AG10803 (cell line): ENCODE measurements at regions not wholly inside any gene's neighbourhood (a gene's known extent, or its start where the extent isn't known, plus 50 kb on each side); places are given as distances from the start of the nearest gene placed in this dataset.

Experiments
- DNase-seq: peaks from one replicate; pipeline ENCODE4 v3.0.0; 2010; ENCODE audit warnings: low read depth
- H3K4me3 ChIP-seq: 2 replicates; pipeline ENCODE4 v1.5.1; 2011; ENCODE audit warnings: mild to moderate bottlenecking, low read length, control low read depth
- TF ChIP-seq, protein P1 (sequence below): conservative IDR thresholded peaks from 2 replicates; pipeline ENCODE4 v1.5.1; 2011; ENCODE audit warnings: mild to moderate bottlenecking, low read length, control low read depth, inconsistent platforms

DNA sequence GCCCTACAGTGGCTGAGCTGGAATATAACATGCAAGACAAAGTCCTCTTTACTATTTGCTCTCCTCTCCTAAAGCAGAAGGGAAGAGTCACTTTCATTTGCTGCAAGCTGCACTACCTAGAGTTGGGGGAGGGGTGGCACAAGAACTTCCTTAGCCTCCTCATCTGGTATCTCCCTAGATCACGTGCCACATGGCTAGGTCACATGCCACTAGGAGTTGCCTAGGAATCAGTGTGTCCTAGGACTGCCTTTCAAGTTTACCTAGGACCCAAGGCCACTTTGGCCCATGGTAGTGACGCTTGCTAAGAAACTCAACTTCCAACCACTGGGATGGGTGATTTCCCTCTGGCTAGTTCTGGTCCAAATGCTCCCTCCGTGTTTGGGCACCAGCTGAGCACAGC, 625.2 kb downstream of the DIAPH3 start:
- H3K4me3 ChIP-seq: no peak overlapping the region
- TF ChIP-seq, protein P1, sequence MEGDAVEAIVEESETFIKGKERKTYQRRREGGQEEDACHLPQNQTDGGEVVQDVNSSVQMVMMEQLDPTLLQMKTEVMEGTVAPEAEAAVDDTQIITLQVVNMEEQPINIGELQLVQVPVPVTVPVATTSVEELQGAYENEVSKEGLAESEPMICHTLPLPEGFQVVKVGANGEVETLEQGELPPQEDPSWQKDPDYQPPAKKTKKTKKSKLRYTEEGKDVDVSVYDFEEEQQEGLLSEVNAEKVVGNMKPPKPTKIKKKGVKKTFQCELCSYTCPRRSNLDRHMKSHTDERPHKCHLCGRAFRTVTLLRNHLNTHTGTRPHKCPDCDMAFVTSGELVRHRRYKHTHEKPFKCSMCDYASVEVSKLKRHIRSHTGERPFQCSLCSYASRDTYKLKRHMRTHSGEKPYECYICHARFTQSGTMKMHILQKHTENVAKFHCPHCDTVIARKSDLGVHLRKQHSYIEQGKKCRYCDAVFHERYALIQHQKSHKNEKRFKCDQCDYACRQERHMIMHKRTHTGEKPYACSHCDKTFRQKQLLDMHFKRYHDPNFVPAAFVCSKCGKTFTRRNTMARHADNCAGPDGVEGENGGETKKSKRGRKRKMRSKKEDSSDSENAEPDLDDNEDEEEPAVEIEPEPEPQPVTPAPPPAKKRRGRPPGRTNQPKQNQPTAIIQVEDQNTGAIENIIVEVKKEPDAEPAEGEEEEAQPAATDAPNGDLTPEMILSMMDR: no peak
- DNase-seq: no peak

DNA sequence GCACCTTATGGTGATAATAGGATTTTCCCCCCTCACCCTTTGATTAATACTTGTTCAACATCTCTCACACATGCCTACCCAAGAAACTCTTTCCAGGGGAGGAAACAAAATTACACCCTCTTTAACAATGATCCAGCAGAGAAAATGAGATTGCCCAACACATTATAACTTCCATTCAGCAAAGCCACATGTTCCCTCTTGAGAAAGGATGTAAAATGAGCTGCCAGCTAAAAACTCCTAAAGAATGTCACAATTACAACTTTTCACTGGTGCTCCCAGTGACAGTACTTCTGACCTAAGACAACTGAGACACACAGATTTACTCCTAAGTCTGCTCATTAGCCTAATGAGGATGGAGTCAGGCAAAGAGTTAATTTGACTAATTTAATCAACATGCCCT, 621.4 kb downstream of the DIAPH3 start:
- no peak overlapping the region for H3K4me3 ChIP-seq
- DNase-seq: no peak
- TF ChIP-seq, protein P1: no peak

DNA sequence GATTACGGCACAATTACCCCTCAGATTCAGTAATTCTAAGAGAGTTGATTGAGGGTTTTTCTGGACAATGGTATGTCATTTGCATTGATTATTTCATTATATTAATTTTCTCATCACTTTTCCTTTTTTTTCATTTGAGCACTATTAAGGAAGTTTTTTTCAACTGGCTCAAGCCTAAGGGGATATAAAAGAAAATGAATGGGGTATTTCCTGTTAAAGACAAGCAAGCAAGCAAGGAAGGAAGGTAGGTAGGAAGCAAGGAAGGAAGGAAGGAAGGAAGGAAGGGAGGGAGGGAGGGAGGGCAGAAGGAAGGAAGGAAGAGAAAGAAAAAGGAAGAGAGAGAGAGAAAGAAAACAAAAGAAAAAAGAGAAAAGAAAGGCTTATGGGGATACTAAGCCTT, 620.3 kb downstream of the DIAPH3 start:
- TF ChIP-seq, protein P1: no peak
- DNase-seq: no peak
- no peak overlapping the region for H3K4me3 ChIP-seq

DNA sequence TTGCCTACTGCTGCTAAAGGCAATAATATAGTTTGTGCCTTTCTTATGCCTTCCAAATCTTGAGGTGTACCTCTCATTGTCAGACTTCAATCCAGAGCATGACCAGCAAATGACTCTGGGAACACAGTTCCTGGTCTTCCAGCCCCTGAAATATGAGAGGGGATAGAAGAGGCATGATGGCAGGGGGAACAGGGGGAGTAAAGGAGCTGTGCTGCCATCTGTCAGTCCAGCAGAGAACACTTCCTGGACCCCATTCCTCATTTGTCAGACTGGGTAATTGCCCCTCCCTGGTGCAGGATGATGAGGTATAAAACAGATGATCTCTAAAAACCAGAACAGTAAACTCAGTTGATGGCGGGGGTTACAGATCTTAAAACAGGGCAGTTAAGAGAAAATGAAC, 618.7 kb downstream of the DIAPH3 start:
- DNase-seq: no peak
- TF ChIP-seq, protein P1: no peak
- H3K4me3 ChIP-seq: no peak overlapping the region

DNA sequence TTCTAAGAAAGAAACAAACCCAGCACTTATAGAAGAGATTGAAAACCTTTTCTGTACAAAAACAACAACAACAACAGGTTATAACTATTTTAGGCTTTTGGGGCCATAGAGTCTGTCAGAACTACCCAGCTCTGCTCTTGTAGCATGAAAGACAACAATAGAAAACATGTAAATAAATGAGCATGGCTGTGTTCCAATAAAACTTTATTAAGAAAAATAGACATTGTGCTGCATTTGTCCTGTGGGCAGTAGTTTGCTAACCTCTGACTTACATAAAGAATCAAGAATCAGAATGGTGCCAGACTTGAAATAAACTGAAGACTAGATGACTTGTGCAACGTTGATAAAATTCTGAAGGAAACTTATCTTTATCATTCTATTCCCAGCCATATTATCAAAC, 617.5 kb downstream of the DIAPH3 start:
- no peak for DNase-seq
- H3K4me3 ChIP-seq: no peak overlapping the region
- TF ChIP-seq, protein P1: no peak

DNA sequence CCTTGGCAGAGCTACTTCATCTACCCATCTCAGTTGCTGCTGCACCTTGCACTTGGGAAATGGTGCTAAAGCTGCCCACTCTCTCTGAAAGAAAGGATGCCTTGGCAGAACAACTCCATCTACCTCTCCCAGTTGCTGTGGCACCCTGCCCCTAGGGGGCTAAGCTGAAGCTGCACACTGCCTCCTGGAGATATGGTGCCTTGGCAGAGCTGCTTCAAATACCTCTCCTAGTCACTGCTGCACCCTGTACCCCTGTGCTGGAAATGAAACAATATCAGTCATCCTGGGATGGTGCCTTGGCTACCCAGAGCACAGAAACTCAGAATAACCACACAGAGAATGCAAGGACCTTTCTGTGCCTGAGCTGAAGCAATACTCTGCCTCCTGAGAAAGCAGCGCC, 615.8 kb downstream of the DIAPH3 start:
- DNase-seq: no peak
- H3K4me3 ChIP-seq: no peak overlapping the region
- TF ChIP-seq, protein P1: no peak

DNA sequence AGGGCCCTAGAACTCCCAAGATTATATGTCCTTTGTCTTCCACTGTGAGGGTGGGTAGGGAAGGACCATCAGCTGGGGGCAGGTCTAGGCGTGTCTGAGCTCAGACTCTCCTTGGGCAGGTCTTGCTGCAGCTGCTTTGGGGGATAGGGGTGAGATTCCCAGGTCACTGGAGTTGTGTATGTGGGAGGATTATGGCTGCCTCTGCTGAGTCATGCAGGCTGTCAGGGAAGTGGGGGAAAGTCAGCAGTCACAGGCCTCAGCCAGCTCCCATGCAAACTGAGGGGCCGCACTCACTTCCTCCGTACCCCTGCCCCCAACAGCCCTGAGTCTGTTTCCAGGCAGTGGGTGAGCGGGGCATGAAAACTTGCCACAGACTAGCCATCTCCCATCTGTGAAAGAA, 600.8 kb downstream of the DIAPH3 start:
- TF ChIP-seq, protein P1: no peak
- no peak for DNase-seq
- H3K4me3 ChIP-seq: no peak overlapping the region
